HG03025 (cell line): ENCODE measurements at regions not wholly inside any gene's neighbourhood (a gene's known extent, or its start where the extent isn't known, plus 50 kb on each side); places are given as distances from the start of the nearest gene placed in this dataset.
"Not testable (repeated sequence)": the region's sequence is repeated elsewhere in the genome, so short reads cannot be mapped to it uniquely, and the experiment has no call there.

Experiments used
- ATAC-seq: cut with Tn5 transposase; IDR thresholded peaks from one replicate; pipeline ENCODE4 v1.9.1; 2021; ENCODE audit warnings: mild to moderate bottlenecking, moderate library complexity; ENCODE audit not compliant: unreplicated experiment, low FRiP score

- ATAC-seq: no peak
Observed at GRCh38 chr16:51527349-51527748, 376.3 kb upstream of the SALL1 start.

GRCh38 chr16:51526621-51527020 lies 375.6 kb upstream of the SALL1 start:
- ATAC-seq: no peak

- ATAC-seq: no peak
Observed at GRCh38 chr16:51524555-51525373, 373.7 kb upstream of the SALL1 start.

GRCh38 chr16:51524070-51524469 lies 373.0 kb upstream of the SALL1 start:
- no peak for ATAC-seq

GRCh38 chr16:51523400-51523799 lies 372.3 kb upstream of the SALL1 start:
- no peak for ATAC-seq

GRCh38 chr16:51522902-51523301 lies 371.8 kb upstream of the SALL1 start:
- ATAC-seq: no peak

GRCh38 chr16:51516960-51517359 lies 365.9 kb upstream of the SALL1 start:
- ATAC-seq: not testable (repeated sequence)

GRCh38 chr16:51510416-51510815 lies 359.3 kb upstream of the SALL1 start:
- no peak for ATAC-seq

GRCh38 chr16:51509336-51509735 lies 358.3 kb upstream of the SALL1 start:
- ATAC-seq: no peak

- ATAC-seq: no peak
Observed at GRCh38 chr16:51508490-51509212, 357.6 kb upstream of the SALL1 start.

- no peak for ATAC-seq
Observed at GRCh38 chr16:51507286-51507685, 356.2 kb upstream of the SALL1 start.

- no peak for ATAC-seq
Observed at GRCh38 chr16:51500306-51500705, 349.2 kb upstream of the SALL1 start.

- no peak for ATAC-seq
Observed at GRCh38 chr16:51497541-51498211, 346.6 kb upstream of the SALL1 start.

GRCh38 chr16:51490866-51491265 lies 339.8 kb upstream of the SALL1 start:
- ATAC-seq: no peak

- ATAC-seq: no peak
Observed at GRCh38 chr16:51487880-51488279, 336.8 kb upstream of the SALL1 start.

GRCh38 chr16:51474414-51475091 lies 323.5 kb upstream of the SALL1 start:
- no peak for ATAC-seq

- ATAC-seq: no peak
Observed at GRCh38 chr16:51473091-51473490, 322.0 kb upstream of the SALL1 start.

GRCh38 chr16:51470492-51470891 lies 319.4 kb upstream of the SALL1 start:
- ATAC-seq: no peak

- no peak for ATAC-seq
Observed at GRCh38 chr16:51464996-51465395, 313.9 kb upstream of the SALL1 start.

- no peak for ATAC-seq
Observed at GRCh38 chr16:51461255-51461654, 310.2 kb upstream of the SALL1 start.
